Activated CD4-positive, alpha-beta T cell treated with anti-CD3 and anti-CD28 coated beads, Interleukin-2, Interleukin-6, amounts not matched to agents 100 ng/mL and 50 ng/mL, durations not matched to agents 16 hours and 8 hours (primary cell): ENCODE measurements at regions not wholly inside any gene's neighbourhood (a gene's known extent, or its start where the extent isn't known, plus 50 kb on each side); places are given as distances from the start of the nearest gene placed in this dataset.

Experiments
- DNase-seq: peaks from one replicate; pipeline ENCODE4 v3.0.0-alpha.2; 2020

- DNase-seq, result no peak
Observed at GRCh38 chr6:85706272-85706671, 63.6 kb upstream of the SYNCRIP start.

GRCh38 chr6:85705220-85705619 is 62.5 kb upstream of the SYNCRIP start:
- DNase-seq, result no peak

- DNase-seq, result no peak
Observed at GRCh38 chr6:85703406-85703805, 60.7 kb upstream of the SYNCRIP start.
